ENCODE measurements at regions not wholly inside any gene's neighbourhood (a gene's known extent, or its start where the extent isn't known, plus 50 kb on each side); places are given as distances from the start of the nearest gene placed in this dataset.

- Histone ChIP-seq H3K27me3 (ENCODE audit: control insufficient read depth, insufficient read depth, low read length) (peaks cover 15% of the 10 kb centered on the region), H3K36me3 (ENCODE audit: control insufficient read depth, insufficient read depth, low read length) (no peaks in the 10 kb centered on the region), H3K4me3 (ENCODE audit: low read depth, low read length) (no peak overlapping the region)
- DNase-seq (ENCODE audit: low read depth) = no peak
- TF ChIP-seq CTCF (IDR thresholded peaks at IDR 0.05; ENCODE audit: insufficient read depth, low read length, poor library complexity, severe bottlenecking) = no peak
Measured at GRCh38 chr1:25135909-25136308, 96.4 kb downstream of the SYF2 start.

- no peak for DNase-seq (ENCODE audit: low read depth)
- no peak for TF ChIP-seq CTCF (IDR thresholded peaks at IDR 0.05; ENCODE audit: insufficient read depth, low read length, poor library complexity, severe bottlenecking)
- H3K27me3 ChIP-seq (ENCODE audit: control insufficient read depth, insufficient read depth, low read length) = peaks cover 16% of the 10 kb centered on the region
Measured at GRCh38 chr1:25134801-25135461, 97.4 kb downstream of the SYF2 start.

GRCh38 chr1:25134307-25134706 is 98.0 kb downstream of the SYF2 start:
- Histone ChIP-seq H3K27me3 (ENCODE audit: control insufficient read depth, insufficient read depth, low read length) (peaks cover 16% of the 10 kb centered on the region), H3K36me3 (ENCODE audit: control insufficient read depth, insufficient read depth, low read length) (no peaks in the 10 kb centered on the region), H3K4me3 (ENCODE audit: low read depth, low read length) (no peak overlapping the region)
- no peak for DNase-seq (ENCODE audit: low read depth)
- TF ChIP-seq CTCF (IDR thresholded peaks at IDR 0.05; ENCODE audit: insufficient read depth, low read length, poor library complexity, severe bottlenecking) = no peak

More at GRCh38 chr1:25134801-25135461, 97.4 kb downstream of the SYF2 start:
- Histone ChIP-seq H3K4me3 (ENCODE audit: low read depth, low read length) (no peak overlapping the region), H3K36me3 (ENCODE audit: control insufficient read depth, insufficient read depth, low read length) (no peaks in the 10 kb centered on the region)

- H3K4me3 ChIP-seq (ENCODE audit: low read depth, low read length) = no peak overlapping the region
- no peak for DNase-seq (ENCODE audit: low read depth)
- no peak for TF ChIP-seq CTCF (IDR thresholded peaks at IDR 0.05; ENCODE audit: insufficient read depth, low read length, poor library complexity, severe bottlenecking)
- H3K27me3 ChIP-seq (ENCODE audit: control insufficient read depth, insufficient read depth, low read length) = peaks cover 7% of the 10 kb centered on the region
- no peaks in the 10 kb centered on the region for H3K36me3 ChIP-seq (ENCODE audit: control insufficient read depth, insufficient read depth, low read length)
Measured at GRCh38 chr1:25131794-25132193, 100.5 kb downstream of the SYF2 start.

GRCh38 chr1:25130895-25131294 is 101.4 kb downstream of the SYF2 start:
- H3K27me3 ChIP-seq (ENCODE audit: control insufficient read depth, insufficient read depth, low read length) = peaks cover 6% of the 10 kb centered on the region
- DNase-seq (ENCODE audit: low read depth) = no peak
- H3K36me3 ChIP-seq (ENCODE audit: control insufficient read depth, insufficient read depth, low read length) = no peaks in the 10 kb centered on the region
- TF ChIP-seq CTCF (IDR thresholded peaks at IDR 0.05; ENCODE audit: insufficient read depth, low read length, poor library complexity, severe bottlenecking) = no peak
- no peak overlapping the region for H3K4me3 ChIP-seq (ENCODE audit: low read depth, low read length)

- no peak for TF ChIP-seq CTCF (IDR thresholded peaks at IDR 0.05; ENCODE audit: insufficient read depth, low read length, poor library complexity, severe bottlenecking)
- Histone ChIP-seq H3K36me3 (ENCODE audit: control insufficient read depth, insufficient read depth, low read length) (no peaks in the 10 kb centered on the region), H3K27me3 (ENCODE audit: control insufficient read depth, insufficient read depth, low read length) (peaks cover 6% of the 10 kb centered on the region), H3K4me3 (ENCODE audit: low read depth, low read length) (no peak overlapping the region)
- DNase-seq (ENCODE audit: low read depth) = no peak
Measured at GRCh38 chr1:25129380-25129779, 102.9 kb downstream of the SYF2 start.
